HG03575 (cell line): ENCODE measurements at regions not wholly inside any gene's neighbourhood (a gene's known extent, or its start where the extent isn't known, plus 50 kb on each side); places are given as distances from the start of the nearest gene placed in this dataset.

Experiments used
- ATAC-seq: cut with Tn5 transposase; IDR thresholded peaks from one replicate; pipeline ENCODE4 v1.9.1; 2021; ENCODE audit not compliant: unreplicated experiment, insufficient number of reproducible peaks, low FRiP score; ENCODE audit errors: extremely low read depth

DNA sequence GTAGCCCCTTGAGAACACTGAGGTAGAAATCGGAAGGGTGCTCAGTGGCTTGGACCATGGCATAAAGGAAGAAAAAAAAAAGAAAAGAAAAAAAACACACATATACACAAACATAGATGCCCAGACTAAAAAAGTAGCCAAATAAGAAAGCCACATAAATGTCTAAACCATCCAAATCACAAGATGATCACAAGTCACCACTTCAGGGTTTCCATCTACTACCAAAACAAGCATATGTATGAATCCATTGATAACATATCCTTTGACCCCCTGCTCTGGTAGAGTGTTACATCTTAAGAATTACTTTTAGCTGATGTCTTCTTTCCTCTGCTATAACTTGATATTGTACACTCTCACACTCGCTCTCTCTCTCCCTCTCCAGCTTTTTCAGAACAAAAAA, 245.9 kb downstream of the AHR start:
- no peak for ATAC-seq

DNA sequence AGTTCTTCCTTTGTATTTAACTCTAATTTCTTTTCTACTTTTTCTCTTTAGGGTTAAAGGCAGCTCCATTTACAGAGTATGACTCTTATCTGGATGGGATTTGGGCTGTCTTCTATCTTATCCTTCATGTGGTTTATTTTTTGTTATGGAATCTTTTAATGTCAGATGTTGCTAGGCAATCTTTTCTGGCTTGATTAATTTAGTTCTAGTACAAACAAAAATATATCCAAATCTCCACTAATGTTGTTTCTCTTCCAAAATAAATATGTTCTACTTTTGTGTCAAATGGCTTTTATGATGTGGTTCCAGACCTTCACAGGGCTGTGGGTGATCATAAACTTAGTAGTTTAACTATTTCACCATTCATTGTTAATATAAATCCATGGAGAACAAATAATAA, 246.9 kb downstream of the AHR start:
- no peak for ATAC-seq

DNA sequence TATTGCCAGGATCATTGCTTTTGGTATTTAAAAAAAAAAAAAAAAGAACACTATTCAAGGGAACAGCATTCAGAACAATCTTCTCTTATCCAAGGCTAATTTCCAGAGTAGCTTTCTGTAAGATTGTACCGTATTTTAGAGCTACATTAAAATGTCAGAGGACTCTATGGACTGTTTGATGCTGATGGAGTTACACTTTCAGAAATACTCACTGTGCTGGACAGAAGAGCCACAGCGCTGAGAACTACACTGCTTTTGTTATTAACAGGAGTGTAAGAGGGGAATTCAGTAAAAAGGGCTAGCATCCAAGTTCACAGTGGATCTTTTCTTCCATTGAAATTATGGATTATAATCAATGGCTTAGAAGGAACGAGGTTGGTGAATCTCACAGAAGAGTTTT, 247.7 kb downstream of the AHR start:
- no peak for ATAC-seq

DNA sequence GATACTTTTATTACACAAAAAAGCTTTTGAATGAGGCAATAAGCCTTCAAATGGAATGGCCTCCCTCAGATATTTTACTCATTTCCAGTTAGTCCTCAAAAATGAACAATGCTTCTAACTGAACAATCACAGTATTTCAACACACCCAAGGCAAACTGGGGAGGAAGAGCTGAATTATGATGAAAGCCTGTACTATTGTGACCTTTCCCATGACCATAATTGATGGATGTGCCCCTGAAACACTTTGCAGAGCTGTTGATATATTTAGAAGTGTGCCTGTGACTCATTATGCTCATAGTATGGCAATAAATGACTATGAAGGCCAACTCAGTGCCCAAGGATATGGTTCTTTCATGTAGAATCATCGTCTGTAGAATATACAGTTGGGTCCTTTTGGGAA, 248.1 kb downstream of the AHR start:
- ATAC-seq = no peak

DNA sequence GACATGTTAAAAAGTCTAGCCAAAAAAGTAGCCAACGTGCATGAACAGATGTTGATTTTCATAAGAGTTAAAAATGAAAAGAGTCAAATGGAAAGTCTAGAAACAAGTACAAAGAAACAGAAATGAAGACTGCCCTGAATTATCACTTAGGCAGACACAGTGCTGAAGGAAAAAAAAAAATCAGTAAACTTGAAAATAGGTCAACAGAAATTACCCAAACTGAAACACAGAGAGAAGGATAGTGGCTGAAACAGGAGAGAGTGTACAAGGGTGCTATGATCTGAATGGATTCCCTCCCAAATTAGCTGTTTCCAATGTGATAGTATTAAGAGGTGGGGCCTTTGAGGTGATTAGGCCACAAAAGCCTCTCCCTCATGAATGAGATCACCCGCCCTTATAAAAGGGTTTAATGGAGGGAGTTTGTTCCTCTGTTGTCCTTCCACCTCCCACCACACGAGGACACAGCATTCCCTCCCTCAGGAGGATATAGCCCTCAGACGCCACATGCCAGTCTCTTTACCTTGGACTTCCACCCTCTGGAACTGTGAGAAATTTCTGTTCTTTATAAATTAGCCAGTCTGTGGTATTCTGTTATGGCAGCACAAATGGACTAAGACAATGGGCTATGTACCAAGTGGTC, 249.7 kb downstream of the AHR start:
- ATAC-seq = no peak

DNA sequence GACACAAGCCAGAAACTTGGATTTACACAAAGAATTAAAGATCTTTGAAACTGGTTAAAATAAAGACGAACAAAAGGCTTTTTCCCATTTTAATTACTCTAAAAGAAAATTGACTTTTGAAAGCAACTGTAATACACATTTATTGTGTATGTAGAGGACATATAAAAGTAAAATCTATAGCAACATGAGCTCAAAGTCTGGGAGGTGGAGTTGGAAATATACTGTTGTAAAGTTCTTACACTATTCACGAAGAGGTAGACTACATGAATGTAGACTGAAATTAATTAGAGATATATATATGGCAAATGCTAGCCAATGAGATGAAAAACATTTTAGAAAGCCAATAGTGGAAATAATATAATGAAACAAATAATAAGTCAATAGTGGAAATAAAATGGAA, 251.0 kb downstream of the AHR start:
- ATAC-seq = no peak

DNA sequence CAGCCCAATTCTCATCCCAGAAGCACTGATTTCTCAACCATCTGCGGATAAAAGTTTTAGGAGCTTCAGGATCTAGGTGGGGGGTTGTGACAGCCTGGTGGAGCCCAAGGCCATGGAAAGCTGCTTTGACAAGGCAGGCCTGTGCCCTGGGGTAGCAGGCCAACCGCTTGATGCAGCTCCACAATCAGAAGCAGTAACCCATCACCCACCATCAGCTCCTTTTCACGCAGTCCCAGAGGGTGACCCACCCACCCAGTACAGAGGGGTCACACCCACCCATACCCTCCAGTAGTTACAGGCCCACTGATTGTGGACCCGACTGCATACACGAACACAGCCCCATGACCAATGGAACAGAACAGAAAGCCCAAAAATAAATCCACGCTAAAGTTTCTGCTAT, 253.9 kb downstream of the AHR start:
- ATAC-seq = no peak

DNA sequence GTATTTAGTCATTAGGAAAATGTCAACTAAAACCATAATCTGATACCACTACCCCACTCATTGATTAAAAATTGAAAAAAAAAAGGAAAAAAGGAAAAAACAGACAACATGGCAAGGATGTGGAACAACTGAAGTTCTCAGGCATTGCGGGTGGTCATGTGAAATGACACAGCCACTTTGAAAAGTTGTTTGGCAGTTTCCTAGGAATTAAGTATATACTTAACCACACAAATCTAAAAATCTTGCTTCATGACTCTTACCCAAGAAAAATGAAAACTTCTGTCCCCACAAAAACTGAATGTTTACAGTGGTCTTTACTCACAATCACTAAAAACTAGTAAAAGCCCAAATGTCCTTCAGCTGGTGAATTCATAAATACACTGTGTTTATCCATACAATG, 254.5 kb downstream of the AHR start:
- no peak for ATAC-seq

DNA sequence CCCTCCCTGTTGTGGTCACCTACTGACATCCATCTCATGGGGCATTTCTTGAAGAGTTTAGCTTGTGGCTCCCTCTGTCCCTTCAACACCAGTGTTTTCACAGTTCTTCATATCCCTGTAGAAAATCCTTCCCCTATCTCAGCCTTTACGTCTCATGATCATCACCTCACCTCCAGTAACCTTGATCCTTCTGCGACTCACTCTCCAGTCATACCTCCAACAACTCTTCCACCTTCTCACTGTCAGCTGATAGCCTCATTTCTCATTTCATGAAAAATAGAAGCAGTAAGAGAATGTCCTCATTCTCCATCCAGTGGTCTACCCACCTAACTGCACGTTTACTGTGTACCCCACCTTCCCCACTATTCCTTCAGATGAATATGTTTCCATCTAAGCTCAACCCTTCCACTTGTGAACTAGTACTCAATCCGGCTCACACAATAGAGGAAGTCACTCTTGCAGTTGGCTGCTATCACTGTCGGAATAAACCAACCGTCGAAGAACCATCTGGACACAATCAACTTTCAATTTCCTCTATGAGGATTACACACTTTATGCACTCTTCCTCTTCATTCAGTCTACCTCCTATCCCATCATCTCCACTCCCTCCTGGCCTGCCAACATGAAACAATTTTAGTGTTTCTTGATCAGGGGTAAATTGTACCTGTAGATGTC, 256.0 kb downstream of the AHR start:
- ATAC-seq = no peak

DNA sequence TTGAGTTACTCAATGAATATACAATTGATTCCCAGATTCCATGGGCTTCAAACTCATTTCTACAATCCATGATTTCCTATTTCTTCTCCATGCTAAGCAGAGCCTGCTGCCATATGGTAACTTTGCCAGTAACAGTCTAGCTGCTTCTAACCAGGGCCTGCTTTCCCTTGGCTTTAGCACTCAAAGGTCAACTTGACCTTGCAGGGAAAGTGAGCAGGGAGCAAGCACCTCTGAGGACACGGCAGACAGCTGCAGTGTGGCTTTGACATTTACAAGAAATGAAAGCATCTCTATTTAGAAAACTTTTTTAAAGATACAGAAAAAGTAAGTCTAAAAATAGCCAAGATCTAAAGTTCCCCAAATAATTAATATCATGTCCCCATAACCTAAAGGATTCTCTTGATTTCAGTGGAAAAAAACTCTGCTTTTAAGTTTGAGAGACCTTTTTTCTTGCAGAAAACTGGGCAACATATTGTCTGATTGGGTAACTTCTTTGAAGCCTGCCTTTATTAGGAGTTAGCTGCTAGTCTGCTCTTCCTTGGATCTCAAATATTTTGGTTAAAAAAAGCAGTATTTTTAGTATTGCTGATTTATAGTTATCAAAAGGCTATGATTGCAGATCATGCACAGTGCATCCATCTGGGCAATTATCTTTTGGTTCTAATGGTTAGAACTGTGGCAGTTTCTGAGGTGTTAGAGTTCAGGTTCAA, 257.9 kb downstream of the AHR start:
- no peak for ATAC-seq

DNA sequence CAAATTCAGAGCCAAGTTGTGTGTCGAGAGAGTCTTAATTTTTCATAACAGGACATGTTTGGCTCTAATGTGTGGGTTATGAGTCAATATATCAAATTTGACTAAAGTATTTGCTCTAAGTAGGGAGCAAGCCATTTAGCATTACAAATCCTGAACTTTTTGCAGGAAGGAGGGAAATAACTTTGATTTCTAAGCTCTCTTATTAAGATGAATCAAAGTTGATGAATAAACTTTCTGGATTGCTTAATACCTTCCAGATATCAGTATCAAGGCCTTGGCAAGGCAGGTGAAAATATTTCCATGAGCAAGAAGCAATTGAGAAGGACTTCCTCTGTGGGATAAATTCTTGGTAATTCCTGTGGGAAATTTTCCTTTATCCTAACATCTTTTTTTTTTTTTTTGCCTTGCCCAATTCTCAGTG, 258.8 kb downstream of the AHR start:
- ATAC-seq = no peak

DNA sequence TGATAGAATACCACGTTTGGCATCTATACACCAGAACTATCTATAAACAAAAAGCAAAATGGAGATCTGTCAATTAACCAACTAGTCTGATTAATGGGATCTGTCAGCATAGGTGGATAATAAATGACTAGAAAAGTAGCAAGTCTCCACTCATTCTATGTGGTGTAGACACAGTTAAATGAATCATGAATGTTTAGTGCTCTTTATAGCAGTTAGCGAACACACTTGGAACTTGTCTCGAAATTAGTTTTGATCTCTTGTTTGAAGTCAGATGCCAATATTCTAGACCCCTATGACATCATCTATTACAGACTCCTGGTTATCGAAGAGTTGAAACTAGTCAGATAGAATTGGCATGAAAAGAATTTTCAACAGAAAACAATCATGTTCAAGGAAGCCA, 259.7 kb downstream of the AHR start:
- ATAC-seq = no peak

DNA sequence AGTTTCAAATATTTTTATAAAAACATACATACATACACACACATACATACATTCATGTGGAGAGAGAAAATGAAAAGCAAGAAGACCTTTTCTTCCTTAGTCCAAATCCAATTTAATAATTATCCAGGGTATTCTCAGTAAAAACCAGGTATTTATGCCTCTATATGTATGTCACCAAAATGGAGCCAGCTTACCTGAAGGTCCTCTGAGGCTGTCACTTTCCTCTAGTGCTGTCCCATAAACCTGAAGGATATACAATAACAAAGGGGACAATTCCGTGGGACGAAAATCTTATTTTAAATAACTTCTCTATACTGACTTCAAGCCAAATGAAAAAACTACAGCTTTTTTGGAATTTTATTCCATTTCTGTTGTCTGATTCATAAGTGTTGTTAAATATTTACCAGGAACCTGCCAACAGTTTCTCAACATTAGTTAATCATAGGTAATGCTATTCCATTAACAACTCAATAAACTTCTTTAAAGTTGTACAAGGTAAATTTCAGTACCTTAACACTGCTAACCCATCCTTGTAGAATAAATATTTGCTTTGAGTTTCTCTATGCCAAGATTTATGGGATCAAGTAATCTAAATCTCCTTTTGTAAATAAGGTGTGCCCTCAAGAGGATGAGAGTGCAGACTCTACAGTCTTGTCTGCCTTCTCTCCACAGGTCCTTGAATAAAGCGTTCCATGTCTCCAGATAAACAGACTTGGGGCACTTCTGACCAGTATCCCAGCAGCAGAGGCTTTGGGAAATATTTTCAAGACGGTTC, 260.3 kb downstream of the AHR start:
- no peak for ATAC-seq

DNA sequence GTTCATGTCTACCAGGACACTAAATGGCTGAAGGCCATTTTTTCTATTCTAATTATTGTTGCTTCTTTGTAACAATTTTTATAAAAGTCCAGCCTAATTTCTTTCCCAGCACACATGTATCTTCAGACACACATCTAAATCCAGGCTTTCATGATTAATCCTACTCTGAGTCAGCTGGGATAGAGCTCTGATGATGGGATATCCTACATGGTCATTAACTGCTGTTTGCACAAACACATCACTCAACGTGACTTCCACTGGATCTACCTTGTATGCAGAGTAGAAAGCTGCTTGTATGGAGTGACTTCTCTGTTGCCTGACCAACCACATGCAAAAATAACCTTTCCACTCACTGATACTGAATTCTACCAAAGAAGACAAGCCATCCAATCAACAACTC, 260.9 kb downstream of the AHR start:
- no peak for ATAC-seq

DNA sequence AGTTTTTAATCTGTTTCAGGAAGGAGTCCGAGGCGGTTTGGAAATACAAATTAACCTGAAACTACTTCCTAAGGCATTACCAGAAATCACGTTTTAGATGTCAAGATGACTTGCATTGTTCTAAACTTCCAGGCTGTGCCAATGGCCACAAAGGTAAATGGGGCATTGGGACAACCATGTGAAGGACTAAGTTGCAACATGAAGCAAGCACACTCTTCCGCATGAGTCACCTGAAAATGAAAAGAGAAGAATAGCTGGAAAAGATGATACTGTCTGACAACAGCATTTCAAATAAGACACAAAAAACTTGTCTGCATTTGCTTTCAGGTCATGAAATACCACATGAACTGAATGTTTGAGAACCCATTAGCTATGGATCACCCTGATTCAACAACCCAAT, 262.1 kb downstream of the AHR start:
- no peak for ATAC-seq

DNA sequence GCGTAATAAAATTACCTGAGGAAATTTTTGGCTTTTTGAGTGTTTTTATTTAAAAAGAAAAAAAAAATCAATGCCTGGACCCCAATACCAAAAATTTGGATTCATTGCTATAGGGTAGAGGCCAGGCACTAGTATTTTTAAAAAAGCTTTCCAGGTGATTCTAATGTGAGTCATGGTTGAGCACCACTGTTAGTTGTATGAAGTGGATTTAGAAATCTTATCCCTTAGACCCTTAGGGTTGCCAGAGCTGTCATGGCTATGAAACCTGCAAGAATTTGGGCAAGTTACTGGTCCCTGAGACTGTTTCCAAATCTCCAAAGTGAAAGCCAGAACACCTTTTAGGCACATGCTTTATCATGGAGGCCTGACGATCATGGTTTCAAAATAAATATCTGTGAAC, 262.5 kb downstream of the AHR start:
- ATAC-seq = no peak

DNA sequence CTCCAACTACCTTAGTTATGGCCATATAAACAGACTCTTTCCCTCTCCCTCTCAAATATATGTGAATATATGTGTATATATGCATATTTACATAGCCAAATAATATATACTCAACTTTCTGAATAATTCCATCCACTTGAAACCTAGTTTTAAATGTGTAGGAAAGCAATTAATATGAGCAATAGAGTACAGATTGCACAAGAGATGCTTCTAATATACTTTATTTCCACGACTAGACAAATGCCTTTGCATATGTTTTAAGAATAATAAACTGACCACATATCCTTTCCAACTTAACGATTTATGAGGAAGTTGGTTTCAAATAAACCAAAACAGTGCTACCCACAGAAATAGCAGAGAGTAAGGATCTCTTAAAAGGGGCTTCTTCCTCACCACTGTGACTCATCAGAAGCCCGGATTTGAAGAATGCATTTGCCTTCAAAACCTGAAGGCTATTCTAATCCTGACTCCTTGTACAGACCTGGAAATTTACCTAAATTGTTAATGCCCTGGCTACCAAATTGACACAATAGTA, 266.3 kb downstream of the AHR start:
- no peak for ATAC-seq

DNA sequence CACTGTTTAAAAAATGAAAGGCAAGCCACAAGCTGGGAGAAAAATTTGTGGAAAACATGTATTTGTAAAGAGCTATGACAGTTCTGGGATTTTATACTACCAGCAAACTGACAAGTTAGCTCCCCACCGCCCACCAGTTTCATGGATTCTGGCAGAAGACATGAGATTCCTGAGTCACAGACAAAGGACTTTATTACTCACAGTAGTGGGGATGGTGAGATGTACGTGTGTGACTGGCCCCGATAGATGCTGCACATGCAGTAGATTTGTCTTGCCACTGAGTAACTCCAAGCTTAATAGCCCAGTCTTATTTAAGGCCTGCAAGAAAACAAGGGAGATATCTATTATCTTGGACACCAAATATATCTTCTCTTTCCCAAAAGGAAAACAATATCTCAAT, 281.7 kb downstream of the AHR start:
- ATAC-seq = no peak

DNA sequence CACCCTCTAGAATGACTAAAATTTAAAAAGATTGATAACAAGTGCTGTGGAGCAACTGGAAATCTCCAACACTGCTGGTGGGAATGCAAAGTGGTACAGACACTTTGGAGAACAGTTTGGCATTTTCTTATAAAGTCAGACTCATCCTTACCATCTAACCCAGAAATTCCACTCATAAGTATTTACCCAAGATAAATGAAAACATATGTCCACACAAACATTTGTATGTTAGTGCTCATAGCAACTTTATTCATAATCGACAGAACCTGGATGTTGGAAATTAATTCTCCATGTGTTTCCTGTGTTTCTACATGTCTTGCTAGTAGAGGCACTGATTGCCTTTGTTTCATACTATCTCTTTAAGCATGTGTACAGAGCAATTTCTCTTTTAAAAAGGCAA, 282.4 kb downstream of the AHR start:
- ATAC-seq = no peak

DNA sequence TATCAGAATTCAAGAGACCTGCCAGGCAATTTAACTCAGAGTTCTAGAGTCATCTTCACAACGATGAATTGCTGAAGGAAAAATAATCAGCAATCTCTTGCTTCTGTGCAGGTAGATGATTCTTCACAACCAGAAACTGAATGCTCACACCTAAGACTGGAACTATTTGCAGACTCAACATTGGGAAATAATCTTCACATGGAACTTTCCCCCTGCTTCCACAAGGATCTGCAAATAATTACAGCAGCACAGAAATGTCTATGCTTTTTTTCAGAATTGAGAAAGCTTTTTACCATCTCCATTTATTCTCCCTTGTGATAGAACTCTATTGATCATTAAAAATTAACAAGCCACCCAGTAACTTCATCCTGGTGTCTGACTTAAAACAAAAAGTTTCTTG, 282.8 kb downstream of the AHR start:
- no peak for ATAC-seq
